Renal pelvis (tissue), 1 donor: ENCODE measurements at regions not wholly inside any gene's neighbourhood (a gene's known extent, or its start where the extent isn't known, plus 50 kb on each side); places are given as distances from the start of the nearest gene placed in this dataset.
A peak's percentile ranks its signal among the peaks of the same experiment; 100 is the strongest.

Experiments
- DNase-seq: peaks from one replicate; pipeline ENCODE4 v3.0.0-alpha.2; 2013

GRCh38 chr1:232248276-232248820 lies 381.6 kb downstream of the SIPA1L2 start:
- peak; percentile 61 for DNase-seq

- no peak for DNase-seq
These were observed 382.3 kb downstream of the SIPA1L2 start for GRCh38 chr1:232247669-232248068.

GRCh38 chr1:232244426-232244825 lies 385.5 kb downstream of the SIPA1L2 start:
- DNase-seq = no peak

- DNase-seq = no peak
These were observed 389.9 kb downstream of the SIPA1L2 start for GRCh38 chr1:232239998-232240397.

GRCh38 chr1:232239522-232239921 lies 390.4 kb downstream of the SIPA1L2 start:
- DNase-seq = no peak

GRCh38 chr1:232238009-232238408 lies 391.9 kb downstream of the SIPA1L2 start:
- no peak for DNase-seq

- DNase-seq = no peak
These were observed 402.6 kb downstream of the SIPA1L2 start for GRCh38 chr1:232227306-232227705.

GRCh38 chr1:232226197-232226712 lies 403.7 kb downstream of the SIPA1L2 start:
- DNase-seq = no peak

- no peak for DNase-seq
These were observed 404.4 kb downstream of the SIPA1L2 start for GRCh38 chr1:232225336-232226131.

GRCh38 chr1:232223887-232224286 lies 406.0 kb downstream of the SIPA1L2 start:
- DNase-seq = no peak

GRCh38 chr1:232223183-232223708 lies 406.7 kb downstream of the SIPA1L2 start:
- DNase-seq = no peak

GRCh38 chr1:232222614-232223013 lies 407.3 kb downstream of the SIPA1L2 start:
- DNase-seq = no peak

- no peak for DNase-seq
These were observed 408.0 kb downstream of the SIPA1L2 start for GRCh38 chr1:232221802-232222499.

- DNase-seq = no peak
These were observed 410.7 kb downstream of the SIPA1L2 start for GRCh38 chr1:232218955-232219865.

- no peak for DNase-seq
These were observed 416.0 kb downstream of the SIPA1L2 start for GRCh38 chr1:232213928-232214327.

GRCh38 chr1:232212253-232212652 lies 417.7 kb downstream of the SIPA1L2 start:
- DNase-seq = no peak

GRCh38 chr1:232211149-232211548 lies 418.8 kb downstream of the SIPA1L2 start:
- no peak for DNase-seq

- no peak for DNase-seq
These were observed 420.6 kb downstream of the SIPA1L2 start for GRCh38 chr1:232209357-232209756.

- no peak for DNase-seq
These were observed 422.7 kb downstream of the SIPA1L2 start for GRCh38 chr1:232207073-232207866.

GRCh38 chr1:232204269-232204668 lies 425.7 kb downstream of the SIPA1L2 start:
- no peak for DNase-seq

- DNase-seq = no peak
These were observed 428.9 kb downstream of the SIPA1L2 start for GRCh38 chr1:232201024-232201423.
